CD1c-positive myeloid dendritic cell (primary cell): ENCODE measurements at regions not wholly inside any gene's neighbourhood (a gene's known extent, or its start where the extent isn't known, plus 50 kb on each side); places are given as distances from the start of the nearest gene placed in this dataset.
"Not testable (repeated sequence)": the region's sequence is repeated elsewhere in the genome, so short reads cannot be mapped to it uniquely, and the experiment has no call there.

Experiments used
- DNase-seq: peaks from one replicate; pipeline ENCODE4 v3.0.0-alpha.2; 2016; ENCODE audit errors: extremely low spot score

GRCh38 chr7:17437586-17437985 is 139.1 kb downstream of the AHR start:
- DNase-seq: no peak

- DNase-seq: not testable (repeated sequence)
These were observed 141.8 kb downstream of the AHR start for GRCh38 chr7:17440025-17440784.

- no peak for DNase-seq
These were observed 142.4 kb downstream of the AHR start for GRCh38 chr7:17440831-17441230.

GRCh38 chr7:17441557-17441956 is 143.1 kb downstream of the AHR start:
- no peak for DNase-seq

GRCh38 chr7:17444151-17444550 is 145.7 kb downstream of the AHR start:
- DNase-seq: no peak

DNA sequence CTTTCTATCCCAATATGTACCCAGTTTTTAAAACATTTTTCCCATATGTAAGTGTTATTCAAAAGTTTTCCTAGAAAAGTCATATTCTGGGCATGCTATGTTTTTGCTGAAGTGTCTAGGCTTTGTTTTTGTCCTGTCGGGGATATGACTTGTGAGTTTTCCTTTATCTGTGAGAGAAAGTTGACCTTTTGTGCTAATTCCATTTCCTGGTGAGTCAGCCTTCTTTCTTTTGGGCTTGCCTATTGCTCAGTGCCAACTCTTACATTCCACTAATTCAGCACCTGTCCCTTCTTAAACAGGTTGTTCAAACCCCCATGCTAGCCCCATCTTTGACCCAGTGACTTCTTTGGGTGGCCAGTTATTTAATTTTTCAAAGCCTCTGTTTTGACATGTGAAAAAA is 146.2 kb downstream of the AHR start:
- no peak for DNase-seq

DNA sequence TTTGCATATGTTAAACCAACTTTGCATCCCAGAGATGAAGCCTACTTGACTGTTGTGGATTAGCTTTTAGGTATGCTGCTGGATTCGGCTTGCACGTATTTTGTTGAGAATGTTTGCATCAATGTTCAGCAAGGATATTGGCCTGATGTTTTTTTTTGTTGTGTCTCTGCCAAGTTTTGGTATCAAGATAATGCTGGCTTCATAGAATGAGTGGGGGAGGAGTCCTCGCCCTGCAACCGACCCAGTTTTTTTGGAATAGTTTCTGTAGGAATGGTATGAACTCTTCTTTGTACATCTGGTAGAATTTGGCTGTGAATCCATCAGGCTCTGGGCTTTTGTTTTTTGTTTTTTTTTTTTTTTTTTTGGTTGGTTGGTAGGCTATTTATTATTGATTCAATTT is 147.9 kb downstream of the AHR start:
- no peak for DNase-seq

DNA sequence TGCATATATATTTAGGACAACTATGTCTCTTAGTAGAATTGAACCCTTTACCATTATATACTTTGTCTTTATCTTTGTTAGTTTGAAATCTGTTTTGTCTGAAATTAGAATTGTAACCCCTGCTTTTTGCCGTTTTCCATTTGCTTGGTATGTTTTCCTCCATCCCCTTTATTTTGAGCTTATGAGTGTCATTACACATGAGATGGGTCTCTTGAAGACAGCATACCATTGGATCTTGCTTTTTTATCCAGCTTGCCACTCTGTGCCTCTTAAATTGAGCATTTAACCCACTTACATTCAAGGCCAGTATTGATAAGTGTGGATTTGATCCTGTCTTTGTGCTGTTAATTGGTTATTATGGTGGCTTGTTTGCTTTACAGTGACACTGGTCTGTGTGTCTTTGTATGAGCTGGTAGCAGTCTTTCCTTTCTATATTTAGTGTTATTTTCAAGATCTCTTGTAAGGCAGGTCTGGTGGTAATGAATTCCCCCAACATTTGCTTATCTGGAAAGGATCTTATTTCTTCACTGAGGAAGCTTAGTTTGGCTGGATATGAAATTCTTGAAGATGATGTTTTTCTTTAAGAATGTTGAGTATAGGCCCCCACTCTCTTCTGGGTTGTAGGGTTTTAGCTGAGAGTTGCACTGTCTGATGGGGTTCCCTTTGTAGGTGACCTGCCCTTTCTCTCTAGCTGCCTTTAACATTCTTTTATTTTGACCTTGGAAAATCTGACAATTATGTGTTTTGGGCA is 149.5 kb downstream of the AHR start:
- DNase-seq: no peak

DNA sequence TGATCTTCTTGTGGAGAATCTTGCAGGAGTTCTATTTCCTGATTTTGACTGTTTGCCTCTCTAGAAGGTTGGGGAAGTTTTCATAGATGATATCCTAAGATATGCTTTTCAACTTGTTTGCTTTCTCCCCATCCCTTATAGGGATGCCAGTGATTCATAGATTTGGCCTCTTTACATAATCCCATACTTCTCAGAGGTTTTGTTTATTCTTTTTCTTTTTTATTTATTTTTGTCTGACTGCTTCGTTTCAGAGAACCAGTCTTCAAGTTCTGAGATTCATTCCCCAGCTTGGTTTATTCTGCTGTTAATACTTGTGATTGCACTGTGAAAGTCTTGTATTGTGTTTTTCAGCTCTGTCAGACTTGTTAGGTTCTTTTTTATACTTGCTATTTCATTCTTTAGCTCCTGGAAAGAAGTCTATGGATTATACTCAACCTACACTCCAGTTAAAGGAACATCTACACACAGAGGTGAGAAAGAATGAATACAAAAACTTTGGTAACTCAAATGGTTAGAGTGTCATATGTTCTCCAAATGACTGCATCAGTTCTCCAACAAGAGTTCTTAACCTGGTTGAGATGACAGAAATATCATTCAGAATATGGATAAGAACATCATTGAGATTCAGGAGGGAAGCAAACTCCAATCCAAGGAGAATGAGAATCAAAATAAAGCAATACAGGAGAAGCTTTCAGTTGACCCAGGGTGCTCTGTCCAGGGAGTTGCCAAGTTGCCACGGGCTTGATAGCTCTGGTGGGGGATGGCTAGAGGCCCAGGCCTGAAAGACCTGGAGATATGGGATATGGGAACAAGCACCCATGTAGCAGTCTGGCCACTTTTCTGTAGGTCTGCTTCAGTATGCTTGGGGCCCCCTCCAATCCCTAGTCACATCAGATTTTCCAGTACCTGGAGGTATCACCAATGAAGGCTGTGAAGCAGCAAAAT is 150.3 kb downstream of the AHR start:
- no peak for DNase-seq

DNA sequence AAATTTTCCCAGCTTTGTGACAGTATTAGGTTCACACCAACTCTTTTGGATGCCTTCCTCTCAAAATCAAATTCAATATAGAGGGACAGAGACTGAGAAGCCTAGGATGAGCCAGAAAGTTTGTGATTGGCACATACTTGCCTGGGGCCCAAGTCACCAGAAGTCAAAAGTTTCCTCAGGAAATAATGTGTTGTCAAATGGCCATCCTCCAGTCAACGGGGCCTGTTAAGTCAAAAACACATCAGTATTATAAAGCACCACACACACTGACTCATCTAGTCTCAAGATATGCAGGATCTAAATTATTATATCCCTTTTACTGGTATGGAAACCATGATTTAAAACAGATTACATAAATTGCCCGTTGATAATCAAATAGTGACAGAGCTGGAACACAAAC is 158.1 kb downstream of the AHR start:
- no peak for DNase-seq

- DNase-seq: no peak
These were observed 161.5 kb downstream of the AHR start for GRCh38 chr7:17460001-17460400.

DNA sequence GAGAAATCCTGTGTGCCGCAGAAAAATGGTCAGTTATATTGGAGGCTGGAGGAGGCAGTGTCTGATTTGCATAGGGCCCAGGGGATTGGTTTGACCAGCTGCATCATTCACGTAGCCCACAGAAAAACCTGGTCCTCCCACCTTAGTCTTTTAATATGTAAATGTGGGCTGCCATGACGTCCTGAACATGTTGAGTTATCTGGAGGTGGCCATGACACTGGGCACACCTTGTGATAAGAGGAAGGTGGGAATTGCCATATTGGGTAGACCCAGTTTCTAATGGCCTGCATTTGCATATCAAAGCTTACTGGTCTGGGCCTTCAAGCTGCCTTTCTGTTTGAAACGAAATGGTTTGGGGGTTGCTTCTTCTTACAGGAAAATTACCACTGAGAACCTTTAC is 162.2 kb downstream of the AHR start:
- DNase-seq: no peak

- DNase-seq: no peak
These were observed 163.7 kb downstream of the AHR start for GRCh38 chr7:17462131-17462631.

GRCh38 chr7:17463511-17464085 is 165.1 kb downstream of the AHR start:
- no peak for DNase-seq

GRCh38 chr7:17466216-17466615 is 167.8 kb downstream of the AHR start:
- DNase-seq: no peak

GRCh38 chr7:17467386-17467945 is 169.0 kb downstream of the AHR start:
- no peak for DNase-seq

- no peak for DNase-seq
These were observed 172.9 kb downstream of the AHR start for GRCh38 chr7:17471325-17471724.

DNA sequence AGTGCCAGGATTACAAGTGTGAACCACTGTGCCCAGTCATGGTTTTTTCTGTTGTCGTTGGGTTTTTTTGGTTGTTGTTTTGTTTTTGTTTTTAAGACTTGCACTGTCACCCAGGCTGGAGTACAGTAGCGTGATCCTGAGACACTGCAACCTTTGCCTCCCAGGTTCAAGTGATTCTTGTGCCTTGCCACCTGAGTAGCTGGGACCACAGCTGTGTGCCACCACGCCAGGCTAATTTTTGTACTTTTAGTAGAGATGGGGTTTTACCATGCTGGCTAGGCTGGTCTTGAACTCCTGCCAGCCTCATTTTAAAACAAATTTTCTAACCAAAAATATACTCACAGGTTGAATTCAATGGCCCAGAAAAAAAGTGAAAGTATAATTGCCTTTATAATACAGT is 174.1 kb downstream of the AHR start:
- DNase-seq: no peak

DNA sequence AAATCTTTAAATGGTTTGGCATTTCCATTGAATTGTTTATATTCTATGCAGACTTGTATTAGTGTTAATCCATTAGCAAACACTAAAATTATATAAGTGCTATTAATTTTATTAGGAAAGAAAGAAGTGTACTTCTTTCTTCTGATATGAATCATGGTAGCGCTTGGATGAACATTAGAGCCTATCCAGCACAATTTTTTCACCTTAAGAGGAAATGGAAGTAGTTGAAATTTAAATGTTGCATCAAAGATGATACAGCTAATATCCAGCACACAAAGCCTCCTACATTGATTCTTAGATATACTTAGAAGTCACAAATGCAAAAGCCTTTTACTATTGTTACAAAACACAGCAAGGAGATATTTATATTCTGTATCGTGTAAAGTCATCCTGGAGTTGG is 174.5 kb downstream of the AHR start:
- no peak for DNase-seq

GRCh38 chr7:17474724-17475344 is 176.4 kb downstream of the AHR start:
- DNase-seq: no peak

DNA sequence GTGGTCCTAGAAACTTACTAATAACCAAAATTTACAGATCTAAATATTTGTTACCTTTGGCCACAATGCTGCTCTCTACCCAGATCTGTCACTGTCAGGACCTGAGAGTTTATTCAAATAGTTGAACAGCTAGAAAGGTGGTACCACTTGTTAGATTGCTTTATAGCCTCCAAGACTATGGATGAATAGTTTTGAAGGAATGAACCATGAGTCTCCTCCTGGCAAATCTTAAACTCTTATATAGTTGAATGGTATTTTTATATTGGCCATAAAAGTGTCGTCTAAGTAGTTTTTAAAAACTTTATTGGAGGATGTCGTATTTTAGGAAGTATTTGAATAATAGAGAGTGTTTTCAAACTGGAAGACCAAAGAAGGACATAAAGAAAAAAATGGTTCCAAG is 178.7 kb downstream of the AHR start:
- DNase-seq: no peak
